ENCODE measurements at regions not wholly inside any gene's neighbourhood (a gene's known extent, or its start where the extent isn't known, plus 50 kb on each side); places are given as distances from the start of the nearest gene placed in this dataset.

DNA sequence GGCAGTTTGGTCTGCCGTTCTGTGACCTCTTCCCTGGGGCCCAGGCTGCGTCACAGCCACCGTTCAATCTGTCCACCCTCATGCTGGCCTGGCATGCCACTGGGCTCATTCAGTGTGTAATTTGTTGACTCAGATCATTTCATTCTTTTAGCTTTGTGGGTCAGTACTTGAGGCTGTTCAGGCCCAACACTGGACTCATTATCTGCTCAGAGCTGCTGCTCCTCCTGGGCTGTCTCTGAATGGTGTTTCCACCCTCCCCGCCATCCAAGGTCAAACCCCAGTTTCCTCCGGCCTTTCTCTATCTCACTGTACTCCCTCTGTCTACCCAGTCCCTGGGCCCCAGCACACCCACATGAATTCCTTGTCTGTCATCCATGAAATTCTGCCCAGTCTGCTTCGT, 152.4 kb upstream of the NCK2 start:
- H3K4me3 ChIP-seq (ENCODE audit: low read length in 2 of 2): no peak overlapping the region
- CTCF ChIA-PET (ENCODE audit: partially characterized antibody): interaction anchor here (1.5 kb wide), 1 partner anchor 16 kb away, joined by 5 read pairs; no protein-coding TSS in a partner anchor
- Mint-ChIP-seq H3K27me3 (no peaks in the 10 kb centered on the region), H3K36me3 (peaks cover 1 to 10% of the 10 kb centered on the region in 2 donors), H3K27ac (peak overlapping the region in 1 of 7 donors; percentile 44), H3K4me1 (no peaks in the 10 kb centered on the region), H3K9me3 (peaks cover 0 to 42% (median 18%) of the 10 kb centered on the region in 8 donors), H3K4me3 (no peak overlapping the region)
- H3K9me3 ChIP-seq (ENCODE audit: control insufficient read depth in 1 of 2, low read length in 2 of 2): peaks cover 0 to 3% of the 10 kb centered on the region in 2 donors
- POLR2A ChIA-PET (ENCODE audit: partially characterized antibody): no interaction called here
- DNase-seq: no peak
- intact Hi-C loops (cut with micrococcal nuclease): no loop called here
- H3K27ac ChIP-seq (ENCODE audit: low read depth, low read length): no peak overlapping the region
- H3K4me1 ChIP-seq (ENCODE audit: insufficient read depth, low read length): no peaks in the 10 kb centered on the region
- no peaks in the 10 kb centered on the region for H3K27me3 ChIP-seq (ENCODE audit: insufficient read depth, low read length)
- no peaks in the 10 kb centered on the region for H3K36me3 ChIP-seq (ENCODE audit: insufficient read depth, low read length)

DNA sequence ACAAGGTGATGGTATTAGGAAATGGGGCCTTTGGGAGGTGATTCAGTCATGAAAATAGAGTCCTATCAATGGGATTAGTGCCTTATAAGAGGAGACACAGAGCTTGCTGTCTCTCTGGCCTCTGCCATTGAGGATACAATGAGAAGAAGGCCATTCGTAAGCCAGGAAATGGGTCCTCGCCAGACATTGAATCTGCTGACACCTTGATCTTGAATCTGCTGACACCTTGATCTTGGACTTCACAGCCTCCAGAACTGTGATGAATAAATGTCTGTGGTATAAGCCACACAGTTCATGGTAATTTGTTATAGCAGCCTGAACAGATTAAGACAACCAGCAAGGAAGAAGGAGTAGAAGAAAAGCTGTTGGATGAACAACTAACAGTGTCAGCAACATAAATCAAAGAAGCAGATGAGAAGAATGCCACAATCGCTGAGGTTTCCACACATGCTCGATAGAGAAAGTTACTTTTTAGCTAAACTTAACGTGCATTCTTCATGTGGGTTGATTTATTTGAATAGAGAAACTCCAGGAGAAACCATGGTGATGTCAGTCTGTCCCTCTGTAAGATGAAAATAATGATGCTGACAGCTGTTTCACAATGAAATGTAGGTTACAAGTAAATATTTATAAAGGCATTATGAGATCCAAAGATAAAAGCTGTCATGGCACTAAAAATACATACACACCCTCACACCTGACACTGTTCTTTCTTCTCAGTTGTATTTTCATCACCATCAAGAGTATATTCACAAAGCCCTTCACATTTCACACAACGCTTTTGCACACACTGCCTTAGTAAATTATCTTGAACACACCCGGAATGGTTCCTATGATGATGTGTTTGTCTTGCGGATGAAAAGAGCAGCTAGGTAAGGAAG, 153.7 kb upstream of the NCK2 start:
- Histone ChIP-seq H3K4me3 (ENCODE audit: low read length in 2 of 2) (no peak overlapping the region), H3K27ac (ENCODE audit: low read depth, low read length) (no peak overlapping the region), H3K27me3 (ENCODE audit: insufficient read depth, low read length) (no peaks in the 10 kb centered on the region), H3K4me1 (ENCODE audit: insufficient read depth, low read length) (no peaks in the 10 kb centered on the region), H3K9me3 (ENCODE audit: control insufficient read depth in 1 of 2, low read length in 2 of 2) (peaks cover 0 to 3% of the 10 kb centered on the region in 2 donors), H3K36me3 (ENCODE audit: insufficient read depth, low read length) (no peaks in the 10 kb centered on the region)
- intact Hi-C loops (cut with micrococcal nuclease): no loop called here
- Mint-ChIP-seq H3K27ac (no peak overlapping the region), H3K9me3 (peaks cover 0 to 44% (median 19%) of the 10 kb centered on the region in 8 donors), H3K36me3 (peaks cover 1 to 10% of the 10 kb centered on the region in 2 donors), H3K4me1 (no peaks in the 10 kb centered on the region), H3K4me3 (no peak overlapping the region), H3K27me3 (no peaks in the 10 kb centered on the region)
- no peak for DNase-seq
- CTCF ChIA-PET (ENCODE audit: partially characterized antibody): interaction anchor here (1.1 to 1.5 kb wide), 3 partner anchors 8 to 196 kb away, joined by 4 to 5 read pairs (median 5); no protein-coding TSS in a partner anchor
- POLR2A ChIA-PET (ENCODE audit: partially characterized antibody): no interaction called here

DNA sequence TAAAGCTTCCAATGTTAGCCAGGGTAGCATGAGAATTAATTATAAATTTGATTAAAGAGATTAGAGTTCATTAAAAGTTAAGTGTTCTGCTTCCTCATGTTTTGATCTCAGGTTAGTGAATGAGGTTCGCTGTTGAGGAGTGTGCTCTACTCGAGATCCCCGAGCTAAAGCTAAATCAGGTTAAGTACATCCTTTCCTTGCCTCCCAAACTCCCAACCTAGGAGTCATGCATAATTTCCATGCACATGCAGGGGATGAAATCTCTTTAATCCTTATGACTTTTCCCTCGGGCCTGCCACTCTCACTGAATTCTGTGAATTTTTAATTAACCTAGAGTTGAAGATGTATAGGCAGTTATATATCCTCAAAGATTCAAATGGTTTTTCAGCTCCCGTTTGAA, 156.1 kb upstream of the NCK2 start:
- H3K4me1 ChIP-seq (ENCODE audit: insufficient read depth, low read length): peaks cover 10% of the 10 kb centered on the region
- CTCF ChIA-PET (ENCODE audit: partially characterized antibody): interaction anchor here (1.3 to 2.3 kb wide), 3 partner anchors 11 to 199 kb away, joined by 3 to 11 read pairs (median 6); no protein-coding TSS in a partner anchor
- H3K4me1 Mint-ChIP-seq: peaks cover 8 to 14% (median 10%) of the 10 kb centered on the region in 4 donors

DNA sequence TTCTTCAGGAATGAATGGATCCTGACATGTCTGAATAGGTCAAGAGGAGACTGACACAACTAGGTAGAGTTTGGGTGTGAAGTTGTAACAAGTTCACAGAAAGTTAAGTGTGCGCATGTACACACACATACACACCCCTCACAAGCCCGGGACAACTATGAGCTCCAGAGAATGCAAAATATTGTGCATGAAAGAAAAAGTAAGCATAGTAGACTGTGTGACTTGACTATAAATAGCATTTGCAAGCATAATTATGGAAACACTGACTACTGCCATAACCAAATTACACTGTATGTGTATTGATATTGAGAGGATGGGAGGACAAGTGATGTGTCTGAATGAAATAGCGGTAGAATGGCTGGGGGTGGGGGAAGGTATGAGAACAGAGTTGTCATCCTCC, 157.1 kb upstream of the NCK2 start:
- Histone ChIP-seq H3K4me3 (ENCODE audit: low read length in 2 of 2) (no peak overlapping the region), H3K27me3 (ENCODE audit: insufficient read depth, low read length) (no peaks in the 10 kb centered on the region), H3K4me1 (ENCODE audit: insufficient read depth, low read length) (peaks cover 16% of the 10 kb centered on the region), H3K9me3 (ENCODE audit: control insufficient read depth in 1 of 2, low read length in 2 of 2) (peaks cover 0 to 3% of the 10 kb centered on the region in 2 donors), H3K36me3 (ENCODE audit: insufficient read depth, low read length) (no peaks in the 10 kb centered on the region), H3K27ac (ENCODE audit: low read depth, low read length) (no peak overlapping the region)
- CTCF ChIA-PET (ENCODE audit: partially characterized antibody): interaction anchor here (2.3 kb wide), 1 partner anchor 10 kb away, joined by 11 read pairs; no protein-coding TSS in a partner anchor
- Mint-ChIP-seq H3K9me3 (peaks cover 0 to 51% (median 20%) of the 10 kb centered on the region in 8 donors), H3K27me3 (no peaks in the 10 kb centered on the region), H3K4me1 (peaks cover 12 to 23% (median 17%) of the 10 kb centered on the region in 4 donors), H3K27ac (no peak overlapping the region), H3K36me3 (peaks cover 1 to 10% of the 10 kb centered on the region in 2 donors), H3K4me3 (no peak overlapping the region)
- intact Hi-C loops (cut with micrococcal nuclease): no loop called here
- POLR2A ChIA-PET (ENCODE audit: partially characterized antibody): no interaction called here
- no peak for DNase-seq

More for the DNA sequence above, 156.1 kb upstream of the NCK2 start:
- no peaks in the 10 kb centered on the region for H3K27me3 Mint-ChIP-seq
- Histone ChIP-seq H3K9me3 (ENCODE audit: control insufficient read depth in 1 of 2, low read length in 2 of 2) (peaks cover 0 to 3% of the 10 kb centered on the region in 2 donors), H3K27ac (ENCODE audit: low read depth, low read length) (no peak overlapping the region), H3K27me3 (ENCODE audit: insufficient read depth, low read length) (no peaks in the 10 kb centered on the region), H3K36me3 (ENCODE audit: insufficient read depth, low read length) (no peaks in the 10 kb centered on the region), H3K4me3 (ENCODE audit: low read length in 2 of 2) (no peak overlapping the region)
- peaks cover 1 to 10% of the 10 kb centered on the region in 2 donors for H3K36me3 Mint-ChIP-seq
- H3K4me3 Mint-ChIP-seq: no peak overlapping the region
- POLR2A ChIA-PET (ENCODE audit: partially characterized antibody): interaction anchor here (0.8 to 1.3 kb wide), 2 partner anchors 149 to 198 kb away, joined by 3 read pairs; no protein-coding TSS in a partner anchor
- DNase-seq: no peak
- no peak overlapping the region for H3K27ac Mint-ChIP-seq
- H3K9me3 Mint-ChIP-seq: peaks cover 0 to 51% (median 20%) of the 10 kb centered on the region in 8 donors
- intact Hi-C loops (cut with micrococcal nuclease): no loop called here

DNA sequence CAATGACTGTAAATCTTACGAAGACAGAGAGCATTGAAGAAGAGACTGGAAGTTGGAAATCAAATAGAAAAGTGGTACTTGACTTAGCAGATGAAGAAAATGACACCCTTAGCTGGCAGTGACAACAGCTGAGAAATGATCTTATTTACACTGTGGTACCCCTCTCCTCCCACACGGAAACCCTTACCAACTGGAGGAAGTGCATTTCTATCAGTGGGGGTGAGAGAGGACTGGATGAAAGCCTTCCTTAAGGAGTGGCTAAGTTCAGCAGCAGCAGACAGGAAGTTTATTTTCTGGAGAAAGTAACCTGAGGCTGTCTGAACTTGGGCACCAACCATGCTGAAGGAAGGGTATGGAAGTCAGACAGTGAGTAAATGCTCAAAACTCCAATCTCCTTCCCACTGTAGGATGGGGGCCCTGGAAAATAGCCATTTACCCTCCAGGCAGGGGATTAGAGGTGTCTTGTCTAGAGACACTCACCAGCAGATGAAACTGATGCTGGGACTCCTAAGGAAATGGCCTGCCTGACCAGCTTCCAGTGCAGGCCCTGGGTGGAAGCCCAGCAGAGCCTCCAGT, 160.2 kb upstream of the NCK2 start:
- Histone ChIP-seq H3K9me3 (ENCODE audit: control insufficient read depth in 1 of 2, low read length in 2 of 2) (peaks cover 0 to 3% of the 10 kb centered on the region in 2 donors), H3K27ac (ENCODE audit: low read depth, low read length) (no peak overlapping the region), H3K4me3 (ENCODE audit: low read length in 2 of 2) (no peak overlapping the region), H3K4me1 (ENCODE audit: insufficient read depth, low read length) (peaks cover 16% of the 10 kb centered on the region), H3K36me3 (ENCODE audit: insufficient read depth, low read length) (no peaks in the 10 kb centered on the region), H3K27me3 (ENCODE audit: insufficient read depth, low read length) (no peaks in the 10 kb centered on the region)
- Mint-ChIP-seq H3K36me3 (peaks cover 1 to 3% of the 10 kb centered on the region in 2 donors), H3K9me3 (peaks cover 0 to 32% (median 11%) of the 10 kb centered on the region in 8 donors), H3K4me1 (peaks cover 14 to 26% (median 19%) of the 10 kb centered on the region in 4 donors), H3K4me3 (no peak overlapping the region), H3K27ac (peak overlapping the region in 4 of 7 donors; percentile 3 to 85 (median 36)), H3K27me3 (peaks cover 0 to 1% of the 10 kb centered on the region in 2 donors)
- CTCF ChIA-PET (ENCODE audit: partially characterized antibody): interaction anchor here (4.3 kb wide), 1 partner anchor 204 kb away, joined by 43 read pairs; no protein-coding TSS in a partner anchor
- no peak for DNase-seq
- intact Hi-C loops (cut with micrococcal nuclease): no loop called here
- POLR2A ChIA-PET (ENCODE audit: partially characterized antibody): interaction anchor here (1.4 kb wide), 1 partner anchor 161 kb away, joined by 3 read pairs; no protein-coding TSS in a partner anchor

DNA sequence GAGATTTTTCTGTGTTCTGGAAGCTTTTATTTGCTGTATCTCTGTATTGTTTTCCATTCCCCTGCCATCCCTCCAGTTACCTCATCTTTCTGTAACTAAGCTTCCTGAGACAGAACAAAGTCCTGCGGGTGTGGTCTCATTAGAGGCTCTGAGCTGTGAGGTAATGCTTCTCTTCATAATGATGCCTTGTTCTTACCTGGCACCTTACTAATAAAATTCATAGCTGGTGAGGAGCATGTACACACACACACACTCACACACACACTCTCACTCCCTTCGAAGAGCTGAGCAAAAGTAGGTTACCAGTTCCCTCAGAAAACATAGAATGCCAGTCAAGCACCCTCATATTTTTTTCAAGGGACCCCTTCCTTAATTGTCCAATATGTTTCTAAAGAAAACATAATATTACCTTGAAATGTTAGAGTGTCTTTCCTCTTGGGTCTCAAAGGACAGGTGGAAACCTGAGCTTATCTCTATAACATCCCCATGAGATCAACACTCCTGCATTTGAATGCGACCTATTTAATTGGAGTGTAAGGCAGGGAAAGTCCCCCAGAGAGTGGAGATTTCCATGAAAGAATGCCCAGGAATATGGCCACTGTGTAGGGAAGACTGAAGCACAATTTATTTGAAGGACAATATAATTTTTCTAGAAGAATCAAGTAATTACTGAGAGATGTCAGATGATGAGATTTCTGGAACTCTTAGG, 161.6 kb upstream of the NCK2 start:
- Mint-ChIP-seq H3K27me3 (peaks cover 0 to 1% of the 10 kb centered on the region in 2 donors), H3K36me3 (peaks cover 0 to 1% of the 10 kb centered on the region in 2 donors), H3K4me1 (peaks cover 14 to 26% (median 19%) of the 10 kb centered on the region in 4 donors), H3K9me3 (peaks cover 0 to 18% (median 5%) of the 10 kb centered on the region in 8 donors), H3K27ac (no peak overlapping the region), H3K4me3 (peak overlapping the region in 1 of 8 donors; percentile 2)
- CTCF ChIA-PET (ENCODE audit: partially characterized antibody): interaction anchor here (1.1 to 4.3 kb wide), 3 partner anchors 8 to 205 kb away, joined by 3 to 43 read pairs (median 4); no protein-coding TSS in a partner anchor
- no peaks in the 10 kb centered on the region for H3K27me3 ChIP-seq (ENCODE audit: insufficient read depth, low read length)
- no peaks in the 10 kb centered on the region for H3K36me3 ChIP-seq (ENCODE audit: insufficient read depth, low read length)
- intact Hi-C loops (cut with micrococcal nuclease): no loop called here
- no peaks in the 10 kb centered on the region for H3K9me3 ChIP-seq (ENCODE audit: control insufficient read depth in 1 of 2, low read length in 2 of 2)
- POLR2A ChIA-PET (ENCODE audit: partially characterized antibody): interaction anchor here (0.5 to 1.4 kb wide), 2 partner anchors 163 to 558 kb away, joined by 3 read pairs; no protein-coding TSS in a partner anchor
- no peak overlapping the region for H3K27ac ChIP-seq (ENCODE audit: low read depth, low read length)
- no peak for DNase-seq
- peaks cover 16% of the 10 kb centered on the region for H3K4me1 ChIP-seq (ENCODE audit: insufficient read depth, low read length)
- H3K4me3 ChIP-seq (ENCODE audit: low read length in 2 of 2): no peak overlapping the region

Data from CD4-positive, alpha-beta memory T cell (primary cell).